ES-I3 (cell line): ENCODE measurements at regions not wholly inside any gene's neighbourhood (a gene's known extent, or its start where the extent isn't known, plus 50 kb on each side); places are given as distances from the start of the nearest gene placed in this dataset.

Source experiments
- H3K36me3 ChIP-seq: 2 replicates; pipeline ENCODE4 v1.6.1; 2013; ENCODE audit warnings: mild to moderate bottlenecking, low read length, control low read depth, moderate library complexity; ENCODE audit not compliant: insufficient read depth
- H3K4me1 ChIP-seq: 2 replicates; pipeline ENCODE4 v1.6.1; 2013; ENCODE audit warnings: mild to moderate bottlenecking, control low read depth, low read length; ENCODE audit not compliant: insufficient read depth
- H3K9ac ChIP-seq: 2 replicates; pipeline ENCODE4 v1.6.1; 2013; ENCODE audit warnings: low read depth, mild to moderate bottlenecking, low read length, moderate library complexity
- H3K9me3 ChIP-seq: 2 replicates; pipeline ENCODE4 v1.6.1; 2013; ENCODE audit warnings: mild to moderate bottlenecking, low read length, moderate library complexity; ENCODE audit not compliant: control insufficient read depth, insufficient read depth

- no peaks in the 10 kb centered on the region for H3K9me3 ChIP-seq
- no peaks in the 10 kb centered on the region for H3K4me1 ChIP-seq
- no peak overlapping the region for H3K9ac ChIP-seq
- H3K36me3 ChIP-seq = no peaks in the 10 kb centered on the region
Observed at GRCh38 chr13:34002141-34002540, 184.2 kb downstream of the RFC3 start.

- H3K4me1 ChIP-seq = no peaks in the 10 kb centered on the region
- no peak overlapping the region for H3K9ac ChIP-seq
- H3K36me3 ChIP-seq = no peaks in the 10 kb centered on the region
- H3K9me3 ChIP-seq = no peaks in the 10 kb centered on the region
Observed at GRCh38 chr13:34002924-34003323, 185.0 kb downstream of the RFC3 start.

- no peaks in the 10 kb centered on the region for H3K9me3 ChIP-seq
- H3K9ac ChIP-seq = no peak overlapping the region
- no peaks in the 10 kb centered on the region for H3K36me3 ChIP-seq
- H3K4me1 ChIP-seq = no peaks in the 10 kb centered on the region
Observed at GRCh38 chr13:34003656-34004055, 185.7 kb downstream of the RFC3 start.

GRCh38 chr13:34004676-34005075, 186.7 kb downstream of the RFC3 start:
- no peaks in the 10 kb centered on the region for H3K4me1 ChIP-seq
- H3K9me3 ChIP-seq = no peaks in the 10 kb centered on the region
- H3K9ac ChIP-seq = no peak overlapping the region
- H3K36me3 ChIP-seq = no peaks in the 10 kb centered on the region

- H3K9ac ChIP-seq = no peak overlapping the region
- H3K9me3 ChIP-seq = no peaks in the 10 kb centered on the region
- H3K4me1 ChIP-seq = no peaks in the 10 kb centered on the region
- no peaks in the 10 kb centered on the region for H3K36me3 ChIP-seq
Observed at GRCh38 chr13:34006011-34006410, 188.1 kb downstream of the RFC3 start.

- no peaks in the 10 kb centered on the region for H3K4me1 ChIP-seq
Observed at GRCh38 chr13:34011552-34012085, 193.7 kb downstream of the RFC3 start.

GRCh38 chr13:34012382-34012781, 194.4 kb downstream of the RFC3 start:
- no peaks in the 10 kb centered on the region for H3K9me3 ChIP-seq
- H3K9ac ChIP-seq = no peak overlapping the region
- no peaks in the 10 kb centered on the region for H3K36me3 ChIP-seq
- H3K4me1 ChIP-seq = no peaks in the 10 kb centered on the region

More at GRCh38 chr13:34011552-34012085, 193.7 kb downstream of the RFC3 start:
- H3K9ac ChIP-seq = no peak overlapping the region
- H3K9me3 ChIP-seq = no peaks in the 10 kb centered on the region
- no peaks in the 10 kb centered on the region for H3K36me3 ChIP-seq

- Histone ChIP-seq H3K4me1 (no peaks in the 10 kb centered on the region), H3K9ac (no peak overlapping the region), H3K9me3 (no peaks in the 10 kb centered on the region), H3K36me3 (no peaks in the 10 kb centered on the region)
Observed at GRCh38 chr13:34013061-34013460, 195.1 kb downstream of the RFC3 start.

- H3K36me3 ChIP-seq = no peaks in the 10 kb centered on the region
- H3K9ac ChIP-seq = no peak overlapping the region
- H3K4me1 ChIP-seq = no peaks in the 10 kb centered on the region
Observed at GRCh38 chr13:34017231-34017630, 199.3 kb downstream of the RFC3 start.

GRCh38 chr13:34019870-34020269, 201.9 kb downstream of the RFC3 start:
- Histone ChIP-seq H3K4me1 (no peaks in the 10 kb centered on the region), H3K36me3 (no peaks in the 10 kb centered on the region), H3K9me3 (peaks cover 5% of the 10 kb centered on the region; the same call in 1 of the 2 replicates), H3K9ac (no peak overlapping the region)

More at GRCh38 chr13:34017231-34017630, 199.3 kb downstream of the RFC3 start:
- peaks cover 5% of the 10 kb centered on the region; the same call in 1 of the 2 replicates for H3K9me3 ChIP-seq

GRCh38 chr13:34020388-34020787, 202.4 kb downstream of the RFC3 start:
- H3K9me3 ChIP-seq = peaks cover 5% of the 10 kb centered on the region; the same call in 1 of the 2 replicates
- H3K9ac ChIP-seq = no peak overlapping the region
- no peaks in the 10 kb centered on the region for H3K36me3 ChIP-seq
- H3K4me1 ChIP-seq = no peaks in the 10 kb centered on the region

GRCh38 chr13:34021619-34022018, 203.7 kb downstream of the RFC3 start:
- Histone ChIP-seq H3K9ac (no peak overlapping the region), H3K36me3 (no peaks in the 10 kb centered on the region), H3K4me1 (no peaks in the 10 kb centered on the region), H3K9me3 (peaks cover 10% of the 10 kb centered on the region; the same call in 1 of the 2 replicates)

- Histone ChIP-seq H3K9ac (no peak overlapping the region), H3K36me3 (no peaks in the 10 kb centered on the region), H3K4me1 (no peaks in the 10 kb centered on the region), H3K9me3 (peaks cover 10% of the 10 kb centered on the region; the same call in 1 of the 2 replicates)
Observed at GRCh38 chr13:34025746-34026145, 207.8 kb downstream of the RFC3 start.

- Histone ChIP-seq H3K36me3 (no peaks in the 10 kb centered on the region), H3K9me3 (peaks cover 10% of the 10 kb centered on the region; the same call in 1 of the 2 replicates), H3K4me1 (no peaks in the 10 kb centered on the region), H3K9ac (no peak overlapping the region)
Observed at GRCh38 chr13:34026308-34026707, 208.4 kb downstream of the RFC3 start.

GRCh38 chr13:34028496-34029442, 210.8 kb downstream of the RFC3 start:
- no peaks in the 10 kb centered on the region for H3K36me3 ChIP-seq

More at GRCh38 chr13:34028496-34029442, 210.8 kb downstream of the RFC3 start:
- Histone ChIP-seq H3K9ac (no peak overlapping the region), H3K4me1 (no peaks in the 10 kb centered on the region), H3K9me3 (0 out of 2 replicates have a peak, but pooled peaks cover 5% of the 10 kb centered on the region)
